ENCODE measurements at regions not wholly inside any gene's neighbourhood (a gene's known extent, or its start where the extent isn't known, plus 50 kb on each side); places are given as distances from the start of the nearest gene placed in this dataset.

- DNase-seq (ENCODE audit: low spot score) = no peak
- no peak for TF ChIP-seq CTCF (IDR thresholded peaks at IDR 0.05; ENCODE audit: unreplicated experiment)
- Mint-ChIP-seq H3K4me3 (ENCODE audit: unreplicated experiment) (no peak overlapping the region), H3K27ac (ENCODE audit: unreplicated experiment) (no peak overlapping the region), H3K36me3 (ENCODE audit: low read depth, unreplicated experiment) (no peaks in the 10 kb centered on the region), H3K9me3 (ENCODE audit: unreplicated experiment) (no peaks in the 10 kb centered on the region), H3K27me3 (ENCODE audit: unreplicated experiment) (no peaks in the 10 kb centered on the region), H3K4me1 (ENCODE audit: unreplicated experiment) (no peaks in the 10 kb centered on the region)
These were observed 87.4 kb upstream of the CHORDC1 start for GRCh38 chr11:90310210-90310609.

GRCh38 chr11:90309693-90310092, 86.8 kb upstream of the CHORDC1 start:
- no peak for DNase-seq (ENCODE audit: low spot score)
- no peak overlapping the region for H3K4me3 Mint-ChIP-seq (ENCODE audit: unreplicated experiment)

GRCh38 chr11:90294526-90294925, 71.7 kb upstream of the CHORDC1 start:
- Mint-ChIP-seq H3K4me3 (ENCODE audit: unreplicated experiment) (no peak overlapping the region), H3K36me3 (ENCODE audit: low read depth, unreplicated experiment) (no peaks in the 10 kb centered on the region), H3K9me3 (ENCODE audit: unreplicated experiment) (no peaks in the 10 kb centered on the region), H3K4me1 (ENCODE audit: unreplicated experiment) (no peaks in the 10 kb centered on the region), H3K27me3 (ENCODE audit: unreplicated experiment) (no peaks in the 10 kb centered on the region), H3K27ac (ENCODE audit: unreplicated experiment) (no peak overlapping the region)
- DNase-seq (ENCODE audit: low spot score) = no peak
- no peak for TF ChIP-seq CTCF (IDR thresholded peaks at IDR 0.05; ENCODE audit: unreplicated experiment)

More at GRCh38 chr11:90309693-90310092, 86.8 kb upstream of the CHORDC1 start:
- Mint-ChIP-seq H3K9me3 (ENCODE audit: unreplicated experiment) (no peaks in the 10 kb centered on the region), H3K27me3 (ENCODE audit: unreplicated experiment) (no peaks in the 10 kb centered on the region), H3K36me3 (ENCODE audit: low read depth, unreplicated experiment) (no peaks in the 10 kb centered on the region), H3K4me1 (ENCODE audit: unreplicated experiment) (no peaks in the 10 kb centered on the region), H3K27ac (ENCODE audit: unreplicated experiment) (no peak overlapping the region)
- no peak for TF ChIP-seq CTCF (IDR thresholded peaks at IDR 0.05; ENCODE audit: unreplicated experiment)

GRCh38 chr11:90294091-90294490, 71.2 kb upstream of the CHORDC1 start:
- Mint-ChIP-seq H3K9me3 (ENCODE audit: unreplicated experiment) (no peaks in the 10 kb centered on the region), H3K36me3 (ENCODE audit: low read depth, unreplicated experiment) (no peaks in the 10 kb centered on the region), H3K27me3 (ENCODE audit: unreplicated experiment) (no peaks in the 10 kb centered on the region), H3K27ac (ENCODE audit: unreplicated experiment) (no peak overlapping the region), H3K4me3 (ENCODE audit: unreplicated experiment) (no peak overlapping the region), H3K4me1 (ENCODE audit: unreplicated experiment) (no peaks in the 10 kb centered on the region)
- DNase-seq (ENCODE audit: low spot score) = no peak
- TF ChIP-seq CTCF (IDR thresholded peaks at IDR 0.05; ENCODE audit: unreplicated experiment) = no peak

GRCh38 chr11:90288212-90288821, 65.5 kb upstream of the CHORDC1 start:
- no peak for DNase-seq (ENCODE audit: low spot score)
- no peaks in the 10 kb centered on the region for H3K9me3 Mint-ChIP-seq (ENCODE audit: unreplicated experiment)
- H3K36me3 Mint-ChIP-seq (ENCODE audit: low read depth, unreplicated experiment) = no peaks in the 10 kb centered on the region
- no peaks in the 10 kb centered on the region for H3K27me3 Mint-ChIP-seq (ENCODE audit: unreplicated experiment)
- no peak overlapping the region for H3K4me3 Mint-ChIP-seq (ENCODE audit: unreplicated experiment)
- no peak overlapping the region for H3K27ac Mint-ChIP-seq (ENCODE audit: unreplicated experiment)
- TF ChIP-seq CTCF (IDR thresholded peaks at IDR 0.05; ENCODE audit: unreplicated experiment) = peak; percentile 54
- H3K4me1 Mint-ChIP-seq (ENCODE audit: unreplicated experiment) = no peaks in the 10 kb centered on the region
